K562 (cell line): ENCODE measurements at regions not wholly inside any gene's neighbourhood (a gene's known extent, or its start where the extent isn't known, plus 50 kb on each side); places are given as distances from the start of the nearest gene placed in this dataset.

Source experiments
- ATAC-seq: fragments of 200-7000 bp; cut with Tn5 transposase; 3 replicates; pipeline ENCODE4 v1.9.1; 2020; ENCODE audit warnings: moderate library complexity
- BruUV-seq: library from RNA; stranded (reverse); fragments of 400-500 nt; replicated peaks from 2 replicates; lab custom pipeline; 2021; lab: Mats Ljungman, UMichigan
- CTCF ChIA-PET: fragments of 300-600 bp; formaldehyde crosslinking; extraction: SDS; loops from one replicate; lab custom pipeline; 2021; ENCODE audit warnings: low intra/inter-chr PET ratio; lab: Yijun Ruan, JAX
- POLR2A ChIA-PET: fragments of 300-600, 350-650 bp; sonication (Branson Sonifier 250); formaldehyde crosslinking; extraction: SDS; loops from one replicate; lab custom pipeline; 2021; ENCODE audit warnings: antibody characterized with exemption, inconsistent platforms; lab: Yijun Ruan, JAX
- DNase-seq, 4 experiments: peaks; one replicate each; pipeline versions ENCODE4 v3.0.0 to v3.0.0-alpha.2; 2011 to 2018; ENCODE audit warnings: low spot score in 3 of 4, mixed read lengths in 3 of 4; ENCODE audit errors: extremely low read depth in 1 of 4
- FAIRE-seq: peaks from 2 replicates; lab custom pipeline; 2011; peaks lifted over from hg19 to GRCh38; lab: Jason Lieb, UNC
- H2AFZ ChIP-seq: 2 replicates; pipeline ENCODE4 v1.6.0; 2011; ENCODE audit warnings: low read depth, low read length, control low read depth, inconsistent platforms
- H3K27ac ChIP-seq: fragments of 200-600 bp; 3 replicates; pipeline ENCODE4 v1.8.0; 2011; ENCODE audit warnings: low read depth, mild to moderate bottlenecking, control low read depth, inconsistent platforms, low read length, moderate library complexity, mixed read lengths; ENCODE audit errors: extremely low read depth
- H3K27me3 ChIP-seq, 2 experiments: fragments of 300-600 bp in 1 of 2; 2 replicates in 1 of 2; 3 replicates in 1 of 2; pipeline versions ENCODE4 v1.6.0 to v1.8.0; 2011; ENCODE audit warnings: inconsistent platforms in 2 of 2, low read length in 2 of 2, mild to moderate bottlenecking in 1 of 2, mixed read lengths in 1 of 2, moderate library complexity in 1 of 2; ENCODE audit not compliant: control insufficient read depth in 2 of 2, insufficient read depth in 2 of 2
- H3K36me3 ChIP-seq: fragments of 300-600 bp; 3 replicates; pipeline ENCODE4 v1.8.0; 2011; ENCODE audit warnings: mild to moderate bottlenecking, low read length, inconsistent platforms; ENCODE audit not compliant: control insufficient read depth, insufficient read depth
- H3K4me1 ChIP-seq, 2 experiments: fragments of 200-600 bp in 1 of 2; replicated peaks in 1 of 2; 2 replicates in 1 of 2; 3 replicates in 1 of 2; pipeline versions ENCODE4 v1.5.1 to v1.8.0; 2011; ENCODE audit warnings: inconsistent platforms in 2 of 2, low read length in 2 of 2, mild to moderate bottlenecking in 1 of 2, mixed read lengths in 1 of 2, moderate library complexity in 1 of 2; ENCODE audit not compliant: control insufficient read depth in 2 of 2, insufficient read depth in 2 of 2
- H3K4me2 ChIP-seq: 2 replicates; pipeline ENCODE4 v1.6.1; 2011; ENCODE audit warnings: low read length, control low read depth, inconsistent platforms, mixed read lengths; ENCODE audit not compliant: insufficient read depth
- H3K4me3 ChIP-seq: fragments of 200-600 bp; sonication (generic), shearing (Covaris generic); 2 replicates; pipeline ENCODE4 v1.5.1; 2016; ENCODE audit warnings: control low read depth, inconsistent platforms
- H3K79me2 ChIP-seq: fragments of 200-600 bp; 3 replicates; pipeline ENCODE4 v1.8.0; 2011; ENCODE audit warnings: low read length, inconsistent platforms; ENCODE audit not compliant: control insufficient read depth, insufficient read depth
- H3K9ac ChIP-seq, 2 experiments: 2 replicates each; pipeline versions ENCODE4 v1.6.0 to v1.6.1; 2011; ENCODE audit warnings: low read depth in 2 of 2, low read length in 2 of 2, control low read depth in 1 of 2, inconsistent platforms in 1 of 2, mild to moderate bottlenecking in 1 of 2, mixed read lengths in 1 of 2; ENCODE audit not compliant: insufficient read depth in 1 of 2
- H3K9me1 ChIP-seq: one replicate; pipeline ENCODE4 v1.6.0; 2011; ENCODE audit warnings: inconsistent platforms, mild to moderate bottlenecking, low read length, moderate library complexity; ENCODE audit not compliant: control insufficient read depth, insufficient read depth
- H3K9me3 ChIP-seq: replicated peaks from 2 replicates; pipeline ENCODE4 v1.5.1; 2011; ENCODE audit warnings: low read depth, low read length, inconsistent platforms; ENCODE audit not compliant: control insufficient read depth, insufficient read depth
- H4K20me1 ChIP-seq: replicated peaks from 2 replicates; pipeline ENCODE4 v1.6.1; 2011; ENCODE audit warnings: low read length, inconsistent platforms, mixed read lengths; ENCODE audit not compliant: control insufficient read depth, insufficient read depth
- ARNT ChIP-seq, 2 experiments: fragments of 450-650 bp; IDR thresholded peaks; 2 replicates each; pipeline ENCODE4 v1.6.1; 2016; ENCODE audit warnings: mild to moderate bottlenecking in 1 of 2
- BDP1 ChIP-seq: IDR thresholded peaks from 3 replicates; pipeline ENCODE4 v1.6.1; 2011; ENCODE audit not compliant: insufficient read length, insufficient read depth
- CGGBP1 ChIP-seq: fragments of 250-450 bp; sonication (Bioruptor Pico); IDR thresholded peaks from 2 replicates; pipeline ENCODE4 v1.9.0; 2021; ENCODE audit warnings: mild to moderate bottlenecking
- CLOCK ChIP-seq: fragments of 250-450 bp; sonication (Bioruptor Pico); IDR thresholded peaks from 2 replicates; pipeline ENCODE4 v1.4.0; 2020; ENCODE audit warnings: mild to moderate bottlenecking, moderate library complexity, borderline replicate concordance
- E2F5 ChIP-seq: sonication (generic); formaldehyde crosslinking; IDR thresholded peaks from 2 replicates; pipeline ENCODE4 v1.8.0; 2022; ENCODE audit warnings: mild to moderate bottlenecking, missing genetic modification reagents
- FOXK2 ChIP-seq, 2 experiments: fragments of 450-650 bp; IDR thresholded peaks in 1 of 2; conservative IDR thresholded peaks in 1 of 2; 2 replicates each; pipeline ENCODE4 v1.6.1; 2016; ENCODE audit warnings: low read depth in 2 of 2, mild to moderate bottlenecking in 1 of 2
- HBP1 ChIP-seq: fragments of 450-650 bp; formaldehyde crosslinking; IDR thresholded peaks from 2 replicates; pipeline ENCODE4 v1.4.0; 2022; ENCODE audit warnings: missing genetic modification characterization
- HMBOX1 ChIP-seq: sonication (generic); IDR thresholded peaks from 2 replicates; pipeline ENCODE4 v1.6.1; 2016
- KDM1A ChIP-seq, 2 experiments: fragments of 450-650 bp; IDR thresholded peaks; 2 replicates each; pipeline ENCODE4 v1.6.1; 2016; ENCODE audit warnings: mild to moderate bottlenecking in 2 of 2
- SLC30A9 ChIP-seq: fragments of 250-450 bp; sonication (Bioruptor Pico); IDR thresholded peaks from 2 replicates; pipeline ENCODE4 v1.8.0; 2022; ENCODE audit warnings: mild to moderate bottlenecking, moderate library complexity
- TEAD4 ChIP-seq, 2 experiments: sonication (generic) in 1 of 2; formaldehyde crosslinking in 1 of 2; IDR thresholded peaks; 2 replicates each; pipeline versions ENCODE4 v1.6.1 to v1.8.0; 2012 to 2022; ENCODE audit warnings: borderline replicate concordance in 1 of 2, inconsistent platforms in 1 of 2, low read length in 1 of 2, mild to moderate bottlenecking in 1 of 2, missing genetic modification reagents in 1 of 2
- ZNF232 ChIP-seq: sonication (generic); formaldehyde crosslinking; IDR thresholded peaks from 2 replicates; pipeline ENCODE4 v1.8.0; 2022; ENCODE audit warnings: mild to moderate bottlenecking, missing genetic modification reagents
- ZNF398 ChIP-seq: fragments of 250-450 bp; sonication (Bioruptor Pico); IDR thresholded peaks from 2 replicates; pipeline ENCODE4 v1.8.0; 2021; ENCODE audit warnings: moderate library complexity, mild to moderate bottlenecking, inconsistent platforms
- WGBS: fragments of 100-300 bp; shearing (Covaris generic); methylation state at CpG from one replicate; pipeline ENCODE4 v1.1.6; 2016; ENCODE audit warnings: low coverage, mixed read lengths; ENCODE audit not compliant: insufficient coverage; ENCODE audit errors: missing lambda C conversion rate; 5-methylcytosine and 5-hydroxymethylcytosine counted together
- in situ Hi-C: fragments of 300-500 bp; cut with MboI; formaldehyde crosslinking; loops from 4 replicates; pipeline ENCODE4 v1.15.0; 2018; ENCODE audit warnings: inconsistent platforms, mixed read lengths
- intact Hi-C: fragments of 100-400 bp; cut with micrococcal nuclease; formaldehyde crosslinking; loops from 2 replicates; pipeline ENCODE4 v1.14.2; 2022

GRCh38 chr3:18018491-18019160 is 276.2 kb upstream of the TBC1D5 start:
- ATAC-seq (no peak), FAIRE-seq (no peak)
- intact Hi-C loops: no loop called here

More at GRCh38 chr3:18018491-18019160, 276.2 kb upstream of the TBC1D5 start:
- no peak for DNase-seq
- Histone ChIP-seq H3K9me1 (no peaks in the 10 kb centered on the region), H3K79me2 (no peaks in the 10 kb centered on the region), H3K9me3 (no peaks in the 10 kb centered on the region), H3K36me3 (no peaks in the 10 kb centered on the region), H3K4me1 (no peaks in the 10 kb centered on the region), H3K27me3 (no peaks in the 10 kb centered on the region), H3K4me3 (no peak overlapping the region), H4K20me1 (no peaks in the 10 kb centered on the region), H3K4me2 (no peak overlapping the region), H2AFZ (no peak overlapping the region), H3K9ac (no peak overlapping the region), H3K27ac (no peak overlapping the region)
- no peak for TF ChIP-seq ARNT (IDR thresholded peaks at IDR 0.05)
- no peak for TF ChIP-seq SLC30A9
- no peak for TF ChIP-seq KDM1A (IDR thresholded peaks at IDR 0.05)
- no peak for TF ChIP-seq BDP1
- no peak for TF ChIP-seq TEAD4 (IDR thresholded peaks at IDR 0.05; ENCODE audit: low read length)
- TF ChIP-seq TEAD4 (CRISPR knock-in tag; IDR thresholded peaks at IDR 0.05; ENCODE audit: borderline replicate concordance): no peak
- TF ChIP-seq E2F5 (CRISPR knock-in tag): no peak
- no peak for TF ChIP-seq HBP1
- TF ChIP-seq ZNF232 (CRISPR knock-in tag): no peak
- no peak for TF ChIP-seq CLOCK (CRISPR knock-in tag)
- TF ChIP-seq HMBOX1: no peak
- no peak for TF ChIP-seq FOXK2 (conservative IDR thresholded peaks at IDR 0.05 in 1 of 2, IDR thresholded peaks at IDR 0.05 in 1 of 2; ENCODE audit: low read depth in 2 of 2)
- no peak for TF ChIP-seq ZNF398
- TF ChIP-seq CGGBP1 (CRISPR knock-in tag): no peak
- POLR2A ChIA-PET: interaction anchor here (1.1 kb wide), 1 partner anchor 44 kb away, joined by 3 read pairs; no protein-coding TSS in a partner anchor
- in situ Hi-C loops: no loop called here
- BruUV-seq: no TSS peak
- 2% methylated on average over 5 of the region's 5 CpGs for WGBS
- CTCF ChIA-PET: interaction anchor here (0.6 to 0.7 kb wide), 2 partner anchors 233 to 239 kb away, joined by 3 read pairs; no protein-coding TSS in a partner anchor
